Brain microvascular endothelial cell (primary cell): ENCODE measurements at regions not wholly inside any gene's neighbourhood (a gene's known extent, or its start where the extent isn't known, plus 50 kb on each side); places are given as distances from the start of the nearest gene placed in this dataset.

Experiments used
- DNase-seq: peaks from one replicate; pipeline ENCODE4 v3.0.0-alpha.2; 2020
- H3K27ac ChIP-seq: fragments of 250-450 bp; sonication (Bioruptor Pico); 2 replicates; pipeline ENCODE4 v1.5.1; 2020; ENCODE audit warnings: mild to moderate bottlenecking, moderate library complexity
- H3K27me3 ChIP-seq: fragments of 250-450 bp; sonication (Bioruptor Pico); replicated peaks from 2 replicates; pipeline ENCODE4 v1.5.1; 2020; ENCODE audit warnings: mild to moderate bottlenecking
- H3K36me3 ChIP-seq: fragments of 250-450 bp; sonication (Bioruptor Pico); replicated peaks from 2 replicates; pipeline ENCODE4 v1.5.1; 2020; ENCODE audit warnings: mild to moderate bottlenecking
- H3K4me3 ChIP-seq: 2 replicates; pipeline ENCODE4 v1.5.1; 2011; ENCODE audit warnings: low read depth, mild to moderate bottlenecking, control low read depth, low read length, moderate library complexity
- CTCF ChIP-seq: IDR thresholded peaks from 2 replicates; pipeline ENCODE4 v1.5.1; 2011; ENCODE audit warnings: low read depth, mild to moderate bottlenecking, moderate library complexity, low read length, control low read depth, inconsistent platforms; ENCODE audit errors: missing control alignments
- in situ Hi-C: cut with HindIII; loops from 2 replicates; pipeline ENCODE4 v1.10.0; 2017; ENCODE audit warnings: low sequenced_read_pairs, low pct_ligation_motif_present

- no peak overlapping the region for H3K27ac ChIP-seq
- no peak for TF ChIP-seq CTCF
Observed at GRCh38 chr3:124509884-124510283, 220.4 kb upstream of the UMPS start.

GRCh38 chr3:124510290-124510689 is 220.0 kb upstream of the UMPS start:
- DNase-seq: no peak
- Histone ChIP-seq H3K4me3 (no peak overlapping the region), H3K36me3 (no peaks in the 10 kb centered on the region), H3K27me3 (no peaks in the 10 kb centered on the region), H3K27ac (no peak overlapping the region)
- no peak for TF ChIP-seq CTCF
- in situ Hi-C loops: no loop called here

More at GRCh38 chr3:124509884-124510283, 220.4 kb upstream of the UMPS start:
- Histone ChIP-seq H3K36me3 (no peaks in the 10 kb centered on the region), H3K27me3 (no peaks in the 10 kb centered on the region), H3K4me3 (no peak overlapping the region)
- in situ Hi-C loops: no loop called here
- no peak for DNase-seq

GRCh38 chr3:124512881-124513609 is 217.2 kb upstream of the UMPS start:
- no peak for TF ChIP-seq CTCF

GRCh38 chr3:124513610-124513997 is 216.6 kb upstream of the UMPS start:
- Histone ChIP-seq H3K4me3 (no peak overlapping the region), H3K27ac (no peak overlapping the region), H3K36me3 (no peaks in the 10 kb centered on the region), H3K27me3 (no peaks in the 10 kb centered on the region)
- in situ Hi-C loops: no loop called here
- TF ChIP-seq CTCF: no peak
- no peak for DNase-seq

More at GRCh38 chr3:124512881-124513609, 217.2 kb upstream of the UMPS start:
- Histone ChIP-seq H3K27me3 (no peaks in the 10 kb centered on the region), H3K4me3 (no peak overlapping the region), H3K36me3 (no peaks in the 10 kb centered on the region), H3K27ac (no peak overlapping the region)
- no peak for DNase-seq
- in situ Hi-C loops: no loop called here

GRCh38 chr3:124514683-124515082 is 215.6 kb upstream of the UMPS start:
- in situ Hi-C loops: no loop called here
- Histone ChIP-seq H3K27ac (no peak overlapping the region), H3K36me3 (no peaks in the 10 kb centered on the region), H3K4me3 (no peak overlapping the region), H3K27me3 (no peaks in the 10 kb centered on the region)
- no peak for TF ChIP-seq CTCF
- DNase-seq: no peak

- no peak for TF ChIP-seq CTCF
- no peak overlapping the region for H3K4me3 ChIP-seq
- H3K36me3 ChIP-seq: no peaks in the 10 kb centered on the region
- H3K27me3 ChIP-seq: no peaks in the 10 kb centered on the region
- in situ Hi-C loops: no loop called here
- no peak overlapping the region for H3K27ac ChIP-seq
- DNase-seq: no peak
Observed at GRCh38 chr3:124516333-124516732, 213.9 kb upstream of the UMPS start.
